IMR-90 (cell line): ENCODE measurements at regions not wholly inside any gene's neighbourhood (a gene's known extent, or its start where the extent isn't known, plus 50 kb on each side); places are given as distances from the start of the nearest gene placed in this dataset.

ENCODE experiments used
- ATAC-seq: fragments of 200-7000 bp; cut with Tn5 transposase; 2 replicates; pipeline ENCODE4 v1.9.1; 2020; ENCODE audit warnings: low read depth, mild to moderate bottlenecking, moderate library complexity
- BruUV-seq: library from RNA; stranded (reverse); fragments of 400-500 nt; replicated peaks from 2 replicates; lab custom pipeline; 2021; lab: Mats Ljungman, UMichigan
- CTCF ChIA-PET: fragments of 300-600 bp; formaldehyde crosslinking; extraction: SDS; loops from one replicate; lab custom pipeline; 2021; ENCODE audit warnings: antibody characterized with exemption; lab: Yijun Ruan, JAX
- POLR2A ChIA-PET: fragments of 300-600 bp; sonication (Branson Sonifier 250); formaldehyde crosslinking; loops from one replicate; lab custom pipeline; 2022; ENCODE audit warnings: antibody characterized with exemption; ENCODE audit not compliant: unreplicated experiment; lab: Charles Lee
- DNase-seq: peaks from one replicate; pipeline ENCODE4 v3.0.0; 2013
- H2AFZ ChIP-seq: replicated peaks from 2 replicates; pipeline ENCODE3; 2013; ENCODE audit warnings: low read length, mild to moderate bottlenecking; ENCODE audit not compliant: poor library complexity
- H2AK5ac ChIP-seq: 2 replicates; pipeline ENCODE4 v1.6.1; 2013; ENCODE audit warnings: low read depth, low read length, inconsistent platforms
- H2AK9ac ChIP-seq: replicated peaks from 2 replicates; pipeline ENCODE3; 2013; ENCODE audit warnings: mild to moderate bottlenecking, low read depth, low read length, moderate library complexity; ENCODE audit not compliant: poor library complexity
- H2BK120ac ChIP-seq: 2 replicates; pipeline ENCODE4 v1.6.1; 2013; ENCODE audit warnings: low read depth, low read length, inconsistent platforms
- H2BK15ac ChIP-seq: 3 replicates; pipeline ENCODE4 v1.6.1; 2013; ENCODE audit warnings: low read depth, low read length, inconsistent platforms
- H2BK20ac ChIP-seq: 2 replicates; pipeline ENCODE4 v1.6.1; 2013; ENCODE audit warnings: low read depth, mild to moderate bottlenecking, inconsistent platforms, low read length, moderate library complexity
- H2BK5ac ChIP-seq: 2 replicates; pipeline ENCODE4 v1.6.1; 2013; ENCODE audit warnings: mild to moderate bottlenecking, low read depth, low read length, inconsistent platforms; ENCODE audit not compliant: poor library complexity, severe bottlenecking
- H3K14ac ChIP-seq: replicated peaks from 2 replicates; pipeline ENCODE4 v1.6.1; 2013; ENCODE audit warnings: low read depth, low read length, inconsistent platforms
- H3K18ac ChIP-seq: 2 replicates; pipeline ENCODE4 v1.6.1; 2013; ENCODE audit warnings: low read depth, low read length, control low read depth
- H3K23ac ChIP-seq: 2 replicates; pipeline ENCODE4 v1.6.1; 2013; ENCODE audit warnings: low read depth, low read length, inconsistent platforms
- H3K27ac ChIP-seq: 2 replicates; pipeline ENCODE4 v1.5.1; 2013; ENCODE audit warnings: mild to moderate bottlenecking, control low read depth, low read length; ENCODE audit not compliant: insufficient read depth
- H3K27me3 ChIP-seq: 2 replicates; pipeline ENCODE4 v1.6.1; 2013; ENCODE audit warnings: low read length; ENCODE audit not compliant: control insufficient read depth, insufficient read depth
- H3K36me3 ChIP-seq: 2 replicates; pipeline ENCODE4 v1.6.1; 2013; ENCODE audit warnings: low read length, mixed read lengths; ENCODE audit not compliant: control insufficient read depth, insufficient read depth
- H3K4ac ChIP-seq: 2 replicates; pipeline ENCODE4 v1.6.1; 2013; ENCODE audit warnings: low read depth, low read length, inconsistent platforms
- H3K4me1 ChIP-seq: 2 replicates; pipeline ENCODE4 v1.6.1; 2013; ENCODE audit warnings: low read length, mixed read lengths; ENCODE audit not compliant: control insufficient read depth, insufficient read depth
- H3K4me2 ChIP-seq: 2 replicates; pipeline ENCODE4 v1.6.1; 2013; ENCODE audit warnings: low read depth, mild to moderate bottlenecking, control low read depth, low read length, moderate library complexity
- H3K4me3 ChIP-seq: 2 replicates; pipeline ENCODE4 v1.5.1; 2013; ENCODE audit warnings: low read depth, mild to moderate bottlenecking, control low read depth, low read length, moderate library complexity; ENCODE audit not compliant: insufficient read depth
- H3K56ac ChIP-seq: 2 replicates; pipeline ENCODE4 v1.6.1; 2013; ENCODE audit warnings: low read length, inconsistent platforms; ENCODE audit not compliant: insufficient read depth; ENCODE audit errors: extremely low read depth
- H3K79me1 ChIP-seq, 2 experiments: 2 replicates each; pipeline ENCODE4 v1.6.1; 2013; ENCODE audit warnings: low read length in 2 of 2, inconsistent platforms in 1 of 2, low read depth in 1 of 2
- H3K9ac ChIP-seq: 2 replicates; pipeline ENCODE4 v1.6.1; 2013; ENCODE audit warnings: low read depth, low read length, control low read depth
- H3K9me1 ChIP-seq: 2 replicates; pipeline ENCODE4 v1.6.1; 2013; ENCODE audit warnings: low read length, inconsistent platforms; ENCODE audit not compliant: insufficient read depth
- H3K9me3 ChIP-seq: 2 replicates; pipeline ENCODE4 v1.6.1; 2013; ENCODE audit warnings: low read length; ENCODE audit not compliant: control insufficient read depth, insufficient read depth
- H4K20me1 ChIP-seq: 2 replicates; pipeline ENCODE4 v1.6.1; 2013; ENCODE audit warnings: low read length, inconsistent platforms; ENCODE audit not compliant: insufficient read depth
- H4K5ac ChIP-seq: 2 replicates; pipeline ENCODE4 v1.6.1; 2013; ENCODE audit warnings: mild to moderate bottlenecking, low read depth, low read length, control low read depth
- H4K8ac ChIP-seq, 2 experiments: 2 replicates each; pipeline ENCODE4 v1.6.1; 2013; ENCODE audit warnings: low read depth in 2 of 2, low read length in 2 of 2, control low read depth in 1 of 2, inconsistent platforms in 1 of 2
- H4K91ac ChIP-seq: 2 replicates; pipeline ENCODE4 v1.6.1; 2013; ENCODE audit warnings: low read depth, low read length, inconsistent platforms; ENCODE audit not compliant: insufficient read depth
- CEBPB ChIP-seq: IDR thresholded peaks from 2 replicates; pipeline ENCODE4 v1.6.1; 2012; ENCODE audit warnings: low read depth, low read length, improper control_type of control experiment
- CHD1 ChIP-seq: IDR thresholded peaks from 2 replicates; pipeline ENCODE4 v1.6.1; 2012; ENCODE audit warnings: low read depth, low read length, improper control_type of control experiment
- FOS ChIP-seq: fragments of 150-350 bp; IDR thresholded peaks from 2 replicates; pipeline ENCODE4 v1.6.1; 2016; ENCODE audit warnings: low read depth, low read length
- MAFK ChIP-seq: IDR thresholded peaks from 2 replicates; pipeline ENCODE4 v1.6.1; 2012; ENCODE audit warnings: low read depth, low read length, improper control_type of control experiment
- MAZ ChIP-seq: IDR thresholded peaks from 2 replicates; pipeline ENCODE4 v1.6.1; 2012; ENCODE audit warnings: low read depth, mild to moderate bottlenecking, low read length, improper control_type of control experiment, moderate library complexity, borderline replicate concordance
- MXI1 ChIP-seq: IDR thresholded peaks from 2 replicates; pipeline ENCODE4 v1.6.1; 2012; ENCODE audit warnings: low read depth, mild to moderate bottlenecking, low read length, moderate library complexity, borderline replicate concordance
- NFE2L2 ChIP-seq: fragments of 150-350 bp; IDR thresholded peaks from 2 replicates; pipeline ENCODE4 v1.6.1; 2016; ENCODE audit warnings: low read depth, mild to moderate bottlenecking, low read length
- POLR2A ChIP-seq: IDR thresholded peaks from 2 replicates; pipeline ENCODE4 v1.6.1; 2012; ENCODE audit warnings: mild to moderate bottlenecking, low read depth, low read length
- RAD21 ChIP-seq: IDR thresholded peaks from 2 replicates; pipeline ENCODE4 v1.6.1; 2012; ENCODE audit warnings: low read length, improper control_type of control experiment
- RCOR1 ChIP-seq: IDR thresholded peaks from 2 replicates; pipeline ENCODE4 v1.6.1; 2012; ENCODE audit warnings: mild to moderate bottlenecking, low read length, improper control_type of control experiment; ENCODE audit not compliant: insufficient replicate concordance
- RFX5 ChIP-seq: IDR thresholded peaks from 2 replicates; pipeline ENCODE4 v1.8.0; 2012; ENCODE audit warnings: low read depth, mild to moderate bottlenecking, low read length, moderate library complexity
- SMC3 ChIP-seq: fragments of 150-350 bp; IDR thresholded peaks from 2 replicates; pipeline ENCODE4 v1.6.1; 2016; ENCODE audit warnings: low read depth, mild to moderate bottlenecking, antibody characterized with exemption, low read length, moderate library complexity
- WGBS, 2 experiments: methylation state at CpG; one replicate each; pipeline versions ENCODE4 v1.1.5 to v1.1.7; 2013; ENCODE audit warnings: missing lambda C conversion rate in 2 of 2; ENCODE audit not compliant: insufficient read length in 1 of 2; ENCODE audit errors: extremely low coverage in 2 of 2; 5-methylcytosine and 5-hydroxymethylcytosine counted together
- dilution Hi-C: fragments of 300-500 bp; cut with HindIII; formaldehyde crosslinking; loops from one replicate; pipeline ENCODE4 v1.14.3; 2018; ENCODE audit warnings: low sequenced_read_pairs; ENCODE audit not compliant: unreplicated experiment
- in situ Hi-C: fragments of 300-500 bp; cut with MboI; formaldehyde crosslinking; loops from 3 replicates; pipeline ENCODE4 v1.14.3; 2019; ENCODE audit warnings: low sequenced_read_pairs, inconsistent platforms, mixed read lengths
- intact Hi-C: fragments of 100-400 bp; cut with micrococcal nuclease; formaldehyde crosslinking; loops from 2 replicates; pipeline ENCODE4 v1.10.0; 2022
- TF ChIP-seq, protein P1 (sequence below): fragments of 150-350 bp; IDR thresholded peaks from 2 replicates; pipeline ENCODE4 v1.6.1; 2016; ENCODE audit warnings: low read depth, mild to moderate bottlenecking, low read length, moderate library complexity, borderline replicate concordance
- TF ChIP-seq, protein P2 (sequence below): fragments of 150-350 bp; IDR thresholded peaks from 2 replicates; pipeline ENCODE4 v1.6.1; 2017; ENCODE audit warnings: mild to moderate bottlenecking, antibody characterized with exemption, low read length, low read depth

- Histone ChIP-seq H3K18ac (no peak overlapping the region), H4K8ac (no peak overlapping the region), H3K27me3 (no peaks in the 10 kb centered on the region), H3K27ac (no peak overlapping the region), H3K4me3 (no peak overlapping the region), H2AK5ac (no peak overlapping the region), H3K36me3 (no peaks in the 10 kb centered on the region), H4K91ac (no peak overlapping the region), H3K4me2 (no peak overlapping the region), H4K20me1 (no peaks in the 10 kb centered on the region), H4K5ac (no peak overlapping the region), H3K9me3 (no peaks in the 10 kb centered on the region), H3K14ac (no peak overlapping the region), H3K9me1 (no peaks in the 10 kb centered on the region), H3K23ac (no peak overlapping the region), H2BK120ac (no peak overlapping the region), H3K9ac (no peak overlapping the region), H2BK20ac (no peak overlapping the region), H2BK15ac (no peak overlapping the region), H3K4me1 (no peaks in the 10 kb centered on the region), H3K56ac (no peak overlapping the region), H2AK9ac (no peak overlapping the region), H2BK5ac (no peak overlapping the region), H2AFZ (no peak overlapping the region), H3K4ac (no peak overlapping the region), H3K79me1 (no peaks in the 10 kb centered on the region)
- ChIA-PET CTCF (no interaction called here), POLR2A (no interaction called here)
- WGBS, 2 experiments: no CpG with 5 or more reads among the region's 4 CpGs
- no TSS peak for BruUV-seq
- dilution Hi-C loops: no loop called here
- TF ChIP-seq NFE2L2 (no peak), SMC3 (no peak), POLR2A (no peak), FOS (no peak), MXI1 (no peak), CHD1 (no peak), CEBPB (no peak), MAFK (no peak), RAD21 (no peak), RCOR1 (no peak), RFX5 (no peak), MAZ (no peak)
- TF ChIP-seq, protein P1, sequence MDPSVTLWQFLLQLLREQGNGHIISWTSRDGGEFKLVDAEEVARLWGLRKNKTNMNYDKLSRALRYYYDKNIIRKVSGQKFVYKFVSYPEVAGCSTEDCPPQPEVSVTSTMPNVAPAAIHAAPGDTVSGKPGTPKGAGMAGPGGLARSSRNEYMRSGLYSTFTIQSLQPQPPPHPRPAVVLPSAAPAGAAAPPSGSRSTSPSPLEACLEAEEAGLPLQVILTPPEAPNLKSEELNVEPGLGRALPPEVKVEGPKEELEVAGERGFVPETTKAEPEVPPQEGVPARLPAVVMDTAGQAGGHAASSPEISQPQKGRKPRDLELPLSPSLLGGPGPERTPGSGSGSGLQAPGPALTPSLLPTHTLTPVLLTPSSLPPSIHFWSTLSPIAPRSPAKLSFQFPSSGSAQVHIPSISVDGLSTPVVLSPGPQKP: no peak
- TF ChIP-seq, protein P2, sequence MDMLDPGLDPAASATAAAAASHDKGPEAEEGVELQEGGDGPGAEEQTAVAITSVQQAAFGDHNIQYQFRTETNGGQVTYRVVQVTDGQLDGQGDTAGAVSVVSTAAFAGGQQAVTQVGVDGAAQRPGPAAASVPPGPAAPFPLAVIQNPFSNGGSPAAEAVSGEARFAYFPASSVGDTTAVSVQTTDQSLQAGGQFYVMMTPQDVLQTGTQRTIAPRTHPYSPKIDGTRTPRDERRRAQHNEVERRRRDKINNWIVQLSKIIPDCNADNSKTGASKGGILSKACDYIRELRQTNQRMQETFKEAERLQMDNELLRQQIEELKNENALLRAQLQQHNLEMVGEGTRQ: no peak
- intact Hi-C loops: no loop called here
- DNase-seq (no peak), ATAC-seq (no peak)
- in situ Hi-C loops: no loop called here
Observed at GRCh38 chr3:152720951-152721718, 113.8 kb upstream of the P2RY1 start.
